Loucy (cell line): ENCODE measurements at regions not wholly inside any gene's neighbourhood (a gene's known extent, or its start where the extent isn't known, plus 50 kb on each side); places are given as distances from the start of the nearest gene placed in this dataset.

Experiments
- CTCF ChIP-seq: fragments of 200-600 bp; sonication (generic); conservative IDR thresholded peaks from 2 replicates; pipeline ENCODE4 v1.5.1; 2014; ENCODE audit warnings: mild to moderate bottlenecking, antibody characterized with exemption, low read length
- EZH2phosphoT487 ChIP-seq: fragments of 200-600 bp; IDR thresholded peaks from 2 replicates; pipeline ENCODE4 v1.6.1; 2018; ENCODE audit warnings: antibody characterized with exemption, mild to moderate bottlenecking, moderate library complexity, borderline replicate concordance

- no peak for TF ChIP-seq CTCF
- no peak for TF ChIP-seq EZH2phosphoT487
These were observed 676.8 kb downstream of the DNAJB9 start for GRCh38 chr7:109246330-109247077.
